ENCODE measurements at regions not wholly inside any gene's neighbourhood (a gene's known extent, or its start where the extent isn't known, plus 50 kb on each side); places are given as distances from the start of the nearest gene placed in this dataset.

DNA sequence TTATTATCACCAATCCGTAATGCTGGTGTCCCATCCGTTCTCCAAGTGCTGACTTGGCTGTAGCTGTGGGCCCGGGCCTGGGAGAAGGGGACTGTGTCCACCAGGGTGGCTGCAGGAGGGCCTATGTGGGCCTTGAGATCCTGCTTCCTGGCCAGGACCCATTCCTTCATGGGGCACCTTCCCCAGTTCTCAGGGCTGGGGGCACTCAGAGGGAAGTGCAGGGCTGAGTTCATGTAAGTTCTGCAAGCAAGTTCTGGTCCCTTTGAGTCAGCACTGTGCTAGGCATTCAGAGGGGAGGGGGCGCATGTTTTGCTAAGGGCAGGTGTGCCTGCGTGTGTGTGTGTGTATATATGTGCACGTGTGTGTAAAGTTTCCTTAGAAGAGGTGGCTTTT is 94.0 kb downstream of the GLI2 start:
- DNase-seq: no peak

DNA sequence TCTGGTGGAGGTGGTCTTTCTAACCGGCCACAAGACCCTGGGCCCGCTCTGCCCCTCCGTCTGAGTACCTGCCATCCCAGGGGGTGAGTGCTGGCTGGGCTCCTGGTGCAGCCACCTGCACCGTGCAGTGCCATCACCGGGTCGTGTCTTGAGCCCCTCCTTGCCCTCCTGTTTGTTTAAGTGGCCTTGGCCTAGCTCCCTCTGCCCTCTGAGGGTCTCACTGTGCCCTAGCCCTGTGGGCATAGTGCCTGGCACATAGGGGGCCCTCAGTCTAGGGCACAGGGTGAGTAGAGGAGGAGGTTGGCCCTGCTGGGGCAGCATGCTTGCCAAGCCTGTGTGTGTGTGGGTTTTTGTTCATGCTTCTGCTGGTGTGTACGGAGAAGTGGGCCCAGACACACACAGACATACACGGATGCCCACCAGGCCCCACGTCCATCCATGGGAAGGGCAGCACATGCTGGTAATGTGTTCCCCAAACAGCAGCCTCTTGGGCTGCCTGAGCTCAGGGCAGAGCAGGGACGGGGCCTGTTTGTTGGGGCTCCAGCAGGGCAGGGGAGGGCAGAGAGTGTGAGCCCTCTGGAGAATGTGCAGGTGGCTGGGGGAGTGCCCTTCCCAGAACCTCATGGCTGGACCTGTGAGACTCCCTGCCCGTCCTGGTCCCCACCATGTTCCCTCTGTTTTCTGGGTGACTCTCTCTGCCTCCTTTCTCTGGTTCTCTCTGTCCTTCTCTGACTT is 94.6 kb downstream of the GLI2 start:
- DNase-seq: no peak

DNA sequence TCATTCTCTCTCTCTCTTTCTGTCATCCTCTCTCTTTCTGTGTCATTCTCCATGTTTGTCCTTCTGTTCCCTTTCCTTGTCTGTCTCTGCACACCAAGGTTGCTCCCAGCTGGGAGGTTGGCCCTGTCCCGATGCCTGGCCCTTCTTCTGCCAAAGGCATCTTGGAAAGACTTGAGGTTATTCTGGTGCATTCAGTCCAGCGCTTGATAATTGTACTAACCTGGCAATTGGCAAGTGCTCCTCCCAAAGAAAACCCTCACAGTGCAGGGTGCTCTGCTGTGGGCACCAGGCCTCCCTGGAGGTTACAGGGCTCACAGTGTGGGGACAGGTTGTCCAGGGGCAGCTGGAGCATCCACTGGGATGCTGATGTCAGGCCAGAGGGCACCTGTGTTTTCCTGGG is 95.4 kb downstream of the GLI2 start:
- no peak for DNase-seq

DNA sequence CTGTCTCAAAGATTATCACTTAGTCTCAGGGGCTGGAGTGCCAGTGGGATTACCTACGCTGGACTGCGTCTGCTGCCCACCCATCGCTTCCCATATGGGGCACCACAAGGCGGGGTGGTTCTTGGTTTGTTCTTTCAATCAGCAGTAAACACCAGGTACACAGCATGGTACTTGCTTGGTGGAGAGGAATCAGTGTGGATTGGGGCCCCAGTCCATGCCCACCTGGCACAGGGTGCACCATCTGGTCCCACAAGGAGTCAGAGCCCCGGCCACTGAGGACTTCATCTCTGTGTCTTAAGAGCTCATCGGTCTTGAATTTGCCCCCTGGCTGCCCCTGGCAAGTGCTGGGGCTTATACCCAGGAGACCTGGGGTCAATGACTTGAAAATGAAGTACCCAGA is 96.2 kb downstream of the GLI2 start:
- DNase-seq: no peak

DNA sequence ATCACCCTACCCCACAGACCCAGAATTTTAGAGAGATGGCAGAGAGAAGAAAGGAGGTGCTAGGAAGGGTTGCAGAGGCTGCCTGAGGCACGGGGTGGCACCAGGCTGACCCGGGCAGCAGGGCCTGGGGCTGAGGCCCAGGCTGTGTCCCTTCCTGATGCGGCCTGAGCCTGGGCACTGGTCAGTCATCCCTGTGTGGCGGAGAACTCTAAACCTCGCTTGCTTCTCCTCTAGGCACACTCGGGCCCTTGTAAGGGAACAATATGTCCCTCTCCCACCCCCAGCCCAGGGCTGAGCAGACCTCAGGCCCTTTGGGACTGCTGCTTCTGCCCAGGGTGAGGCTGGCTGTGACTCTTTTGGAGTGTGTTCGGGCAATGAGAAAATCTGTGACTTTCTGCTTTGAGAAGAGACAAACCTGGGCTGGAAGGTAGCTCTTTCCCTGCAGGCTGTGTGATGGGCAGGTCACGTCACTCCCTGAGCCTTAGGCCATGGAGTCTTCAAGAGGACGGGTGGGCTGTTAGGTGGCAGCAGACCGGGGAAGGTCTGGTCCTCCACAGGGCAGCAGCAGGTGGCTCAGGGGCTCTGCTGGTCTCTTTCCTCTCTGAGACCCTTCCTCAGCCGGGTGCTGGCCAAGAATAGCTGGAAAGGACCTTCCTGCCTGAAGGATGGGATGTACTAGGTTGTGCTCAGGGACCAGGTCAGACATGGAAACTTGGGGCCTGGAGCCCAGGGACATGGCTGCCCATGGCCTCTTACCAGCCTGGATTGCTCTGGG is 96.8 kb downstream of the GLI2 start:
- DNase-seq: no peak

DNA sequence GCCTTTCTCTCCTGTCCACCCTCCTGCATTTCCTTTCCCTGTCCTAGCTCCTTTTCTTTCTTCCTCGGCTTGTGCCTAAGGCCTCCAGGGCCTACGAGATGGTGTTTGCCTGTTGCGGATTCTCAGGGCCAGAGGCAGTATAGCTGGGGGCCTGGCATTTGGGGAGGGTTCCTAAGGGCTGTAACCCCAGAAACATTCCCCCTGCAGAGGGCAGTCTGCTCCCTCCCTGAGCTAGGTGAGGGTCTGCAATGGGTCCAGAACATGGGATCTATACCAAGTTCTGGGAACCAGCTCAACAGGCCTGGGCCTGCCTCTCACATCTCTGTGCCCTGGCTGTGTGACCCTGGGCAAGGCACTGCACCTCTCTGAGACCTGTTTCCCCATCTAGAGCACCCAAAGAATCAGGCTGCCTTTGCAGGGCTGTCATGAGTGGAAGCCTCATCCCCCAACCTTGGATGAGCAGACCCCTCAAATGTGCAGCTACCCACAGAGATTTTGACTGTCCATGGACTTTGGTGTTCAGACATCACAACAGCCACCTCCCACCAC is 97.5 kb downstream of the GLI2 start:
- DNase-seq: no peak

DNA sequence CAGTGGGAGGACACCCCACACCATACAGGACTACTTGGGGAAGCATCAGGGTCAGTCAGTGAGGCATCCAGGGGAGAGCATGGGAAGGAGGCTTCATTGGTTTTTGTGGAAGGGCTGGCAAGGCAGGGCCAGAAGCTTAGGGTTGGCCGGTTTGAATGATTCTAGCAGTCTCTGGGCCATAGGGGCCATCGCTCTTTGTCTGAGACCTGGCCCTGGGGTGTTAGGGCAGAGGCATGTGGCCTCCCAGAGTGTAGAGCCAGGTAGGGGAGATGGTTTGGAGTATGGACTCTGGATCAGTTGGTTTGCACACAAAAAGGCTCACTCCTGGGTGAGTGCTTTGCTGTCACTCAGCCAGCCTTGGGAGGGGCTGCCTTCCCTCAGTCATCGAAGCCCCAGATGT is 98.5 kb downstream of the GLI2 start:
- no peak for DNase-seq

DNA sequence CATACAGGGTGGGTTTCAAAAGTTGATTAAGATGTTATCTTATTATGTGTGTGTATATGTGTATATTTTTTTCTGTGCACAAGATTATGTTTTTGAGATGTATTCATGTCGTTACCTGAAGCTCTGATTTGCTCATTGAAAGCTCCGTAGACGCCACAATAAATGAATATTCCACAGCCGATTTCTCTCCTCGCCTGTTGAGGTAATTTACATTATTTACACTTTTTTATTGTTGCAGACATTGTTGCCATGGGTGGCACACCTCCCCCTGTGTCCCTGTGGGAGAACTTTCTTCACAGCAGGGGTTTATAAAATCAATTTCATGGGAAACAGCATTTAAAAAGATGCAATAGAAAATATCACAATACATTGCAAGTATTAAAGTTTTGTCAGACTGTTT is 100.6 kb downstream of the GLI2 start:
- DNase-seq: no peak

DNA sequence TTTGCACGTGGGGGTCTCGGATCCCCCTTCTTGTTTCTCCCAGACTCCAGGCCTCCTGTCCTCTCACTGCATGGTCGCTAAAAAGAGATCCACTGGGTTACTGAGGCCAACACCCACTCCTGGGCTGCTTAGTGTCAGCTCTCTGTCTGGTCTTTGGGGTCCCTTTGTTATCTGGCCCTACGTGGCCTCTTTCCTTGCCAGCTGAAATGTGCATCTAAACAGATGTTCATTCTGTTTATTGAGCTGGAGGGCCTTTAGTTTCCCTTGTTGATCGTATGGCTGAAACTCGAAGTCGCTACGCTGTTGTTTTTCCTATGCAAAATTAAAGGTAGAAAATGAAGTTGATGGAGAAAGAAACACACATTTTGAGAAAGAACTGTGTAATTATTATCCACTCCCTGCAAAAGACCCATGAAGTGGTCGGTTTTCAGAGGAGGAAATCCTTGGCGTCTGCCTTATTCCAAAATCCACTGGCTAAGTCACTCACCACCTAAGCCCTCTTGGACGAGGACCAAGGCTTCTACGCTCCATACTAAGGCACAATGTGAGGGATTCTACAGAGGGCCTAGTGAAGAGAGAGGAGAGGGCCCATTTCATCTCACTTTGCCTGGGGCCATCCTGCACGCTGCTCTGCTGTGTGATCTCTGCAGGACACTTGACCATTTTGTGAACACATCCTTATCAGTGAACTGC is 105.3 kb downstream of the GLI2 start:
- no peak for DNase-seq

DNA sequence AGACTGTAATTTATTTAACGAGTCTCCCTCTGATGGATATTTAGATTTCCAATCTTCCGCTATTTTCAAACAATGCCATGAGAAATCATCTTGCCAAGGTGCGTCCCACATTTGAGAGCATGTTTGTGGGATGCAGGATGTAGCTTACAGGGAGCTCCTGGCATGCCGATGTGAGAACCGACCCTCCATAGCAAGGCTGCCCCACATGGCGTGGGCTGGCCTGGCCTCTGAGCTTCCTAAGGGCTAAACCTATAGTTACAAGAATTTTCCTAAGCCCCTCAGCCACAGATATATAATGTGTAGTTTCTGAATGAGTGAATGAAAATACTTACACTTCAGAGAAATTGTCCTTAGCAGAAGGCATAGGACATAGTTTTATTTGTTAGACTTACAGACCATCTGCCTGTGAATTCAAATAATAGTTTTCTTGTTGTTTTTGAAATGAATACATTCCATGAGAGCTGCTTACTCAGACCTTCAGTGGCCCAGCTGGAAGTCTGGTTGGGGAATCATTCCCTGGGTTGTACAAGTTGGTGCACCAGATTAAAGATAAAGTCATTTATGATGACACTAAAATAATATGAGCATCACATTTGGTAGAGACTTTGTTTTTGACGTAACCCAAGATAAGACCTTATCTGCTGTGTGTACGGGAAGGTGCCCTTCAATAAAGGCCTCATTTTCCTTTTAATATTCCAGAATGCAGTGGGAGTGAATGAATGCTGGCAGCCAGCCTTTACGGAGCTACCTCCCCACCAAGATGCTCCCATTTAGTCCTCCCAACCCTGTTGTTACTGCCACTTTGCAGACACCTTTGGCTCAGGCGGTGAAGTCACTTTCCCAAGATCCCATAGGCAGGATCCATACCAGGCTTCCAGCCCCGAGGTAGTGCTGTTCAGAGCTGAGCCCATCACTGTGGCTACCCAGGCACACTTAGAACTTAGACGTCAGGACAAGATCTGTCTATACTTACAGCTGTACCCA is 107.1 kb downstream of the GLI2 start:
- no peak for DNase-seq

DNA sequence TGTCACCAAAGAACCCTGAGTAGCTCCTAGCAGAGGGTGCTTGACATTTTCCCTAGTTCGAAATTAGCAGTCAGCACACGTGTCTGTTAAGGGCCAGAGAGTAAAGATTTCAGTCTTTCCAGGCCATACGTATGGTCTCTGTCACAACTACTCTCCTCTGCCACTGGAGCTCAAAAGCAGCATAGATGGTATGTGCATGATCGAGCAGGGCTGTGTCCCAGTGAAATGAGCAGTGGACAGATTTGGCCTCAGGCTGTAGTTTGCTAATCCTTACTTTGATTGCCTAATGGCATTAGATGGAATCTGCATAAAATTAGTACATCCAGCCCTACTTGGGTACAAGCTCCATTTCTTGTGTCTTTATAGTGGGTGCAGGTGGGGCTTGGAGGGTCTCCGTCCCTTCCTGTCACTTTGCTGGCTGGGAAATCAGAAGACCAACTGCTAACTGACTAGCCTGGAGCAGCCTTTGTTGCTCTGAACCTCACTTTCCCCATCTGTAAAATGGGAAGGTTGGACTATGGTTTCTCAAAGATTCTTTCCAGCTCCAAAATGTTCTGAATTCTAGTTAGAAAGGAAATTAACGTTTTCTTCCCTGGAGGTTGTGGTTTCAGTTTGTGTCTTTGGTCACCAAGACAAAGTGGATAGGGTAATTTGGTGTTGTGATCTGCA is 108.5 kb downstream of the GLI2 start:
- no peak for DNase-seq

DNA sequence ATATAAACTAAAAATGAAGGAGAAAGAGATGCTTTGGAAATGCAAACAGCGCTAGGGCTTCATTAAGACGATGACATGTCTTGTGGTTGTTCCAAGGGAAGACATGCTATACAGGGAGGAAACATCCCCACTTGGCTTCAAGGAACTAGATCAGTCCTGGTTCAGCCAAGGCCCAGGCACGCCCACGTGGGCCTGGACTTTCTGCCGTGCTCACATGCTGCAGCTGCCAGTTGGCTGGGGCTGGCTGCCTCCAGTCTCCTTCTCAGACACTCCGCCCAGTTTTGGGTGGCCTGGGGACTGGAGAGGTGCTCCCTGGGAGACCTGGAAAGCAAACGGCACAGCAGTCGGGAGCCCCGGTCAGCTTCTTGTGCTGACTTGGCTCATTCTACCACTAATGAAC is 109.6 kb downstream of the GLI2 start:
- DNase-seq: no peak

DNA sequence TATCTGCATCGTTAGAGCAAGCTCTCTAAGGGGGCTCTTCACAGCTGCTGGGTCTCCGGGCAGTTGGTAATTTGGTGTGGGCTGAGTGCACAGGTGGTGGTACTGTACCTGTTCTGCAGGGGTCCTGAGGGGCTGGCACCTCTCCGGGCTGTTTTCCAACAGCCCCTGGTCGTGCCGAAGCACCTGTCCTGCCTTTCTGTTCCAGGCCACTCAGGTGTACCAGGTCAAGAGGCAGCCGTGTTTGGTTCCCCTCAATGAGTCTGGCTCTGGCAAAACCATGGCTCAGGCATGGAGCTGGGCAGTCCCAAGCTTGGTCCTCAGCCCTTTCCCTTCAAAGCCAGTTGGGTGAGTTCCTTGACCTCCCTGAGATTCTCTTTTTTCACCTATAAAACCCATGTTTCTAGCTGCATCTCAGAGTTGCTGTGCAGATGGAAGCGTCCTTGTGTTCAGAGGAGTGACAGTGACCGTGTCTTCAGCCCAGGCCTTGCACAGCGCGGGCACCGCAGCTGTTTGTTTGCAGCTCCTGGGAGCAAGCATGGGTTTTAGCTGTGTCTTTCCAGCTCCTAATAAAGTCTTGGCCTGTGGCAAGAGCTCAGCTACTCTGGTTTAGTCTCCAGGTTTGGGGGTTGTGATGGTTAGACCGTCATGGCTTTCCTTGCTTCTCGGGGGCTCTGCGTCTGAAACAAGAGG is 110.9 kb downstream of the GLI2 start:
- no peak for DNase-seq

DNA sequence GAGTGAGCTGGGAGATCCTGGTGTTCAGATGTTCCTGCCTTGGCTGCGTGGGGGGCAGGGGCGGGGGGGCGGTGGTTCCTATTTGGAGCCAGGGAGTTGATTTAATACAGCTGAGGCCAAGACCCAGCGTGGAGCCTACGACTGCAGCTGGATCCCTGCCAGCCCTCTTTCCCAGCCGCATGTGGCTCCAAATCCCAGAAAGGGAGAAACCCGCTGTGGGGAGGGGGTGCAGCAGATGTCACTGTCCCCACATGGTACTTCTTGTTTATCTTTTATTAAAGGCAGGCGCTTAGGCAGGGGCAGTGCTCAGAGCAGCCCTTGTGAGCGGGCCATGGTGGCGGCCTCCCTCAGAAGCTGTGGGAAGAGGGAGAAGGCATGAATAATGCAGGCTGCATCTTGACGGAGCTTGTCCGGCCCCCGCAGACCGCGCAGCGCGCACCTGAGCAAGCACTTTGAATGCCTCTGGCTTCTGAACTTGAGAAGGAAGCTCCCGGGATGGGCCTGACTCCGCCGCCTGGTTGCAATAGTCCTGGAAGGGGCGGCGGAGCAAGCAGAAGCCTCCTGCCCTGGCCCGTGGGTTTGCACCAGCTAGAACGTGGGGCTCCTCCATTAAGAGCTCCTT is 112.1 kb downstream of the GLI2 start:
- no peak for DNase-seq

DNA sequence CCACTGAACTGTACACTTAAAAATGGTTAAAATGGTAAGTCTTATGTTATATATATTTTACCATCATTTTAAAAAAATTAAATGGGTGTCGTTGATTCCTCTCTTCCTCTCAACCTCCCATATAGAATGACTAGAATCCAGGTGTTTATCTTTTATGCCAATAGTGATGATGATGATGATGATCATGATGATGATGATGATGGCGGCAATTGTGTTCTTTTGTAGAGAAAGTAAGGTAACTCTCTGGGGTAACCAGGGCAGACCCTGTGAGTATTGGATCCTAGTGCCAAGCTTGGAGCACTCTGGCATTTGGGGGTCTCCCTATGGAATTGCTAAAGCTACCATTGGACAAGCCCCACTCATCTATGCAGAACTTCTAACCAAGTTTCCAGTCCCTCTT is 113.6 kb downstream of the GLI2 start:
- no peak for DNase-seq

DNA sequence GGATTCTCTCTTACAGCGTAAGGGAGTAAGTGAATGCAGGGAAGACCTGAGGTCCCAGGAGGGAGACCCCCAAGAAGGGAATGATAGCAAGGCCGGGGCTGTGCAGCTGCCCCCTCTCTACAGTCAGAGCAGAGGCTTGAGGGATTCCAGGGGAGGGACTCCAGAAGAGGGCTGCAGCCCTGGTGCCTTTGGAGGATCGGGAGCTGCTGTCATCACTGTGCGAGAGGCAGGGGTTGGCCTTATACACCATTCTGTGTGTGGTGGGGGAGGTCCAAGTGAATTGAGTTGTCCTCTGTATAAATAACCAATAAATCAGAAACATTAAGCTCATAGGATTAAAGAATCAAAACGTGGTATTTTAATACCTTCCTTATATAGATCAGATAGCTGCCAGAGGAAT is 114.9 kb downstream of the GLI2 start:
- no peak for DNase-seq

DNA sequence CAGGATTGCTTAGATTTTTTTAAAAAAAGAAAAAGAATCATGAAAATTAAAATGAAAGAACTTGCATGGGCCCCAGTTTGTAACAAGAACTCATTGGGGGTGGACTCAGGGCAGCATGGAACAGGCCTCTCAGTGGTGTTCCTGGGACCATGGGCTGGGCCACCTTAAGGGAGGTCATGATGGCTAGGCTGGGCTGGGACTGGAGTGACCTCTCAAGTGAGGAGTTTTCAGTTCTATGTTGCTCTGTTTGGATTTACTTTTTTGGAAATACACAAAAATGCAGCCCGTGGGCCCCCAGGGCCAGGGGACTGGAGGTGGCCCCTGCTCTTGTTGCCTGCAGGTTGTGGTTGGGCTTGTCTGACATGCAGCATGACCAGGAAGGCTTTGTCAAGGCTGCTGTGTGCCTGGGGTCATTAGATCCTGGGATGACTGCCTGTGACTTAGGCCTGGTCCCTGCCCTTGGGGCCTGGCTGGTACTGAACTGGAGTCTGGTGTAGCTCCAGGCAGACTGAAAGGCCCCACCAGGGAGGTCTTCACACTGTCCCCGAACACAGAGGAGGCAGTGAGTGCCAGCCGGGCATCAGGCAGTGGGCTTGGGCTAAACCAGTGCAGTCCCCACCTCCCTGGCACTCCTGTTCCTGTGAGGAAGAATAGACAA is 115.6 kb downstream of the GLI2 start:
- no peak for DNase-seq

DNA sequence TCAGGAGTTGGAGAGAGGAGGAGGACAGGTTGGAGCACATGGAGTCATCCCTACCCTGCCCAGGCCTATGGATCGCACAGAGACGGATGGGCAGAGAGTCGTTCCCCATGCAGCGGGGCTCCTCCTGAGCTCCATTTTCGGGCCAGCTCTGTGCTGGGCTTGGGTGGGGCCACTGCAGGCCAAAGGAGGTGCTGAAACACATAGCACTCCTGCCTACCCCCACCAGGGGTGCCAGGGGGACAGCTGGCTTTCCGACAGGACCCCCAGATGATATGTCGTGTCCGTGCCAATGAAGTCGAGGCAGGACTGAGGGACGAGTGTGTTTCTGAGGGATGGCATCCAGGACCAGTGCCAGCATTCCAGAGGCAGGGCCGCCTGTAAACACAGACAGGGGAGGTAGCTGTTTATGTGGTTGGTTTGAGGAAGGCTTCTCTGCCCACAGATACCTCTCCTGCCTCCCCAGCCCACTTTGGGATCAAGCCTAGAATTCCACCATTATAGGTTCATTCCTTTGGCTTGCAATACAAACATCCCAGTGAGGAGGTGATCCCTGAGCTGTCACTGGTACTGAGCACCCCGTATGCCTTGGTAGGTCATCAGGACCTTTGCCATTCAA is 116.6 kb downstream of the GLI2 start:
- no peak for DNase-seq

DNA sequence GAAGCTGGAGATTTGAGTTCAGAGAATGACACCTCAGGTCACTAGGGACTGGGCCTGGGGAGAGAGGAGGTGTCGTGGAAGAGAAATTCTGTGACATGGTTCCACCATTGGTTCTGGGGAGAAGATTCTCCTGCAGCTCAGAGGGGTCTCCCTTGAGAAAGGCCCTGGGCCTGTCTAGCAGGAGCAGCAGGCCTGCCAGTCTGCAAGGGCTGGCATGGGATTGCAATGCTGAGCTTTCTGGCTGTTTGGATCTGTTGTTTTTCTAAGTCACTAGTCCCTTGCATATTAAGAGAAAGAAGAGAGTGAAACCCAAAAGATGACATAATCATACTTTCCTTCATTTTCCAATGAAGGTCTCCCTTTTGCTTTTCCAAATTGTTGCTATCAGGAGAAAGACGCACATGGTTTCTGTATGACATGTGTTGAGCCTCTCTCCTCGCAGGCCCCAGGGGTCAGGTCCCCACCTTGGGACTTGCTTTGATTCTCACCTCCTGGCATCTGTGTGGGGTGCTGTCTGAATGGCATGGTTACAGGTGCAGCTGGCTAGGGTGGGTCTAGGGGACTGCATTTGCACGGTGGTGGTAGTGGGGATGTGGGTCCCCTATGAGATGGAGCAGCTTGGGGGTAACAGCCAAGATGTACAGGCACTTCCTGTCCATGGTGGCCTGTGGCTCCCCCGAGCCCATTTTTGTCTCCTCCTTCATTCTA is 117.8 kb downstream of the GLI2 start:
- no peak for DNase-seq
